ENCODE measurements at regions not wholly inside any gene's neighbourhood (a gene's known extent, or its start where the extent isn't known, plus 50 kb on each side); places are given as distances from the start of the nearest gene placed in this dataset.

- peaks cover 72% of the 10 kb centered on the region for H3K9me3 ChIP-seq (ENCODE audit: low read length)
- no peak overlapping the region for H3K4me2 ChIP-seq (ENCODE audit: low read depth, low read length)
- intact Hi-C loops (cut with micrococcal nuclease; ENCODE audit: unreplicated experiment): no loop called here
- no TSS peak for BruUV-seq (replicated peaks)
- H3K4me1 ChIP-seq (ENCODE audit: insufficient read depth, low read length): no peaks in the 10 kb centered on the region
- no peak for FAIRE-seq
- TF ChIP-seq ZBTB34 (CRISPR knock-in tag; IDR thresholded peaks at IDR 0.05) (no peak), FIP1L1 (IDR thresholded peaks at IDR 0.05; ENCODE audit: borderline replicate concordance, insufficient read depth, low read depth, low read length) (no peak), XBP1 (CRISPR knock-in tag; IDR thresholded peaks at IDR 0.05) (no peak), ZBTB33 (CRISPR knock-in tag; IDR thresholded peaks at IDR 0.05) (no peak), TEAD3 (CRISPR knock-in tag; optimal IDR thresholded peaks at IDR 0.05; ENCODE audit: borderline replicate concordance) (no peak), NR2F2 (IDR thresholded peaks at IDR 0.05; ENCODE audit: borderline replicate concordance, low read depth) (no peak), JARID2 (CRISPR knock-in tag; IDR thresholded peaks at IDR 0.05; ENCODE audit: insufficient replicate concordance) (no peak), NFIB (CRISPR knock-in tag; IDR thresholded peaks at IDR 0.05; ENCODE audit: borderline replicate concordance) (no peak)
- ChIA-PET CTCF (ENCODE audit: low intra/inter-chr PET ratio, low total read pairs) (no interaction called here), POLR2A (no interaction called here)
- no peaks in the 10 kb centered on the region for H3K27me3 ChIP-seq (ENCODE audit: control insufficient read depth in 1 of 2, insufficient read depth in 2 of 2, low read length in 2 of 2)
- H3K4me3 ChIP-seq (replicated peaks in 1 of 3; ENCODE audit: insufficient read depth in 1 of 3, low read depth in 2 of 3, low read length in 3 of 3): no peak overlapping the region
- no peaks in the 10 kb centered on the region for H3K36me3 ChIP-seq (replicated peaks in 1 of 2; ENCODE audit: control insufficient read depth in 1 of 2, insufficient read depth in 2 of 2, low read length in 2 of 2)
- no peak for ATAC-seq
- DNase-seq (ENCODE audit: low spot score): no peak
- H3K27ac ChIP-seq (ENCODE audit: extremely low read length, insufficient read depth, low read length): no peak overlapping the region
- H3K9ac ChIP-seq (ENCODE audit: insufficient read depth, low read depth, low read length): no peak overlapping the region
- no peaks in the 10 kb centered on the region for H4K20me1 ChIP-seq (ENCODE audit: insufficient read depth, low read length)
- H2AFZ ChIP-seq (ENCODE audit: low read length): no peak overlapping the region
- in situ Hi-C loops (cut with HindIII; ENCODE audit: extremely low pct_ligation_motif_present, low pct_unique_long_range_greater_than_20kb): no loop called here
- no peaks in the 10 kb centered on the region for H3K79me2 ChIP-seq (ENCODE audit: insufficient read depth, low read length)
These were observed 755.9 kb upstream of the ADGRL4 start for GRCh38 chr1:79762461-79762860.

All from HepG2 (cell line).